Muscle of leg (tissue), 3 donors: ENCODE measurements at regions not wholly inside any gene's neighbourhood (a gene's known extent, or its start where the extent isn't known, plus 50 kb on each side); places are given as distances from the start of the nearest gene placed in this dataset.

Experiments used
- DNase-seq: peaks from one replicate; pipeline ENCODE4 v3.0.0; 2013
- H3K27ac ChIP-seq: one replicate; pipeline ENCODE4 v1.5.1; 2013; ENCODE audit warnings: mild to moderate bottlenecking, low read length, control low read depth
- H3K27me3 ChIP-seq: one replicate; pipeline ENCODE4 v1.6.1; 2013; ENCODE audit warnings: low read length; ENCODE audit not compliant: control insufficient read depth, insufficient read depth
- H3K36me3 ChIP-seq: one replicate; pipeline ENCODE4 v1.6.1; 2013; ENCODE audit warnings: low read length; ENCODE audit not compliant: control insufficient read depth, insufficient read depth
- H3K4me1 ChIP-seq: one replicate; pipeline ENCODE4 v1.6.1; 2013; ENCODE audit warnings: low read length; ENCODE audit not compliant: control insufficient read depth, insufficient read depth
- H3K4me3 ChIP-seq: one replicate; pipeline ENCODE4 v1.5.1; 2013; ENCODE audit warnings: low read length, control low read depth
- H3K9me3 ChIP-seq: replicated peaks from 2 replicates; pipeline ENCODE4 v1.6.1; 2013; ENCODE audit warnings: low read depth, low read length; ENCODE audit not compliant: control insufficient read depth
- WGBS: methylation state at CpG from one replicate; pipeline ENCODE4 v1.1.5; 2013; ENCODE audit warnings: missing lambda C conversion rate; ENCODE audit not compliant: insufficient coverage; 5-methylcytosine and 5-hydroxymethylcytosine counted together

DNA sequence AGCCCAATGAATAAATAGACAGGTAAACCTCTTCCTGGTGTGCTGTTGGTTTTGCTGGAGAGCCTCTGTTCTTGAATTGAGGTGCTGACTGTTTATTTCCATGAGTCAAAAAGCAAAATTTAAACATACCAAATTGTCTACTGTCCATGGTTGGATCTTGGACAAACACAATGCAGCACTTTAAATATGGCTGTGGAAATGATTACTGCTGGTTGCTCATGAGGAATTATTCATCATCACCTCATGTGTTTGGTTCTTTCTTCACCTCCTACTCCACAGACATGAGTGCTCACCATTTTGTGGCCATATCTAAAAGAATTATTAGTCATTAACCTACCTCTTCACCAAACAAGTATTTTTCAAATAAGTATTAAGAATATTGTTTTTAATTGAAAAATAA is 85.3 kb upstream of the GALNT5 start:
- H3K27ac ChIP-seq: no peak overlapping the region
- no peak overlapping the region for H3K4me3 ChIP-seq
- no peaks in the 10 kb centered on the region for H3K9me3 ChIP-seq
- H3K4me1 ChIP-seq: no peaks in the 10 kb centered on the region
- no peak for DNase-seq
- H3K27me3 ChIP-seq: no peaks in the 10 kb centered on the region
- no peaks in the 10 kb centered on the region for H3K36me3 ChIP-seq

DNA sequence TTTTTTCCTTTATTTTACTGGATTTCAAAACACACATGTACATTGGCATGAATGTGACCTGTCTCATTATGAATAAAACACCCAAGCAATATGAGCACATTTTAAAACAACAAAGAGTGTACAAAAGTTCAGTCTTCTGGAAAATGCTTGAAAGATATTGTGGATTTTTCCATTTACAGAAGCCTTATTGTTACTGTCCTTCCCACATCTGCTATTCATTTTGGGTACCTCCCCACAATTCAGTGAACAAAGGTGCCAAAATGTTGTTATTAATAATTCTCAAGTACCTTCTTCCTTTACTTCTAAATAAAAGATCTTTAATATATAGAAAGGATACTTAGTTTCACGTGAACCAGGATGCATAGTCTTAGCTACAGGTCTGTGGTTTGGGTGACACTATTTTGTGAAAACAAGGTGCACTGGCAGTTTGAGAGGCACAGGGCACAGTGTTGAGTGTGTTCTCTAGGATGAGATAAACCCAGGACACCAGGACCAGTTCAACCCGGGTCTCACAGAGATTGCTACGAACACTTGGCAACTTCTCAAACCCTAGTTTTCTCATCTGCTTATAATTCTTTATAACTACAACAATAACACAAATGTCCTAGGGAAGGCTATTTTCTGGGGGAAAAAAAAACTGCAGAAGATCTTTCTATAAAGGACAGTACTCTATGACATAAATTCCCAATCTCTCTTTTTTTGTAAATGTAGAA is 84.5 kb upstream of the GALNT5 start:
- H3K4me3 ChIP-seq: no peak overlapping the region
- H3K27me3 ChIP-seq: no peaks in the 10 kb centered on the region
- H3K4me1 ChIP-seq: no peaks in the 10 kb centered on the region
- no peak overlapping the region for H3K27ac ChIP-seq
- H3K9me3 ChIP-seq: no peaks in the 10 kb centered on the region
- H3K36me3 ChIP-seq: no peaks in the 10 kb centered on the region
- DNase-seq: peak; percentile 58
- no CpG with 5 or more reads among the region's 3 CpGs for WGBS

GRCh38 chr2:157173740-157174184 is 83.7 kb upstream of the GALNT5 start:
- Histone ChIP-seq H3K27me3 (no peaks in the 10 kb centered on the region), H3K4me1 (no peaks in the 10 kb centered on the region), H3K4me3 (no peak overlapping the region), H3K9me3 (no peaks in the 10 kb centered on the region), H3K36me3 (no peaks in the 10 kb centered on the region), H3K27ac (no peak overlapping the region)
- no CpG with 5 or more reads among the region's 5 CpGs for WGBS
- peak; percentile 63 for DNase-seq

GRCh38 chr2:157174321-157174720 is 83.2 kb upstream of the GALNT5 start:
- DNase-seq: no peak
- no peak overlapping the region for H3K4me3 ChIP-seq
- H3K4me1 ChIP-seq: no peaks in the 10 kb centered on the region
- 80% methylated on average over 1 of the region's 2 CpGs for WGBS
- H3K36me3 ChIP-seq: no peaks in the 10 kb centered on the region
- no peaks in the 10 kb centered on the region for H3K27me3 ChIP-seq
- no peak overlapping the region for H3K27ac ChIP-seq
- no peaks in the 10 kb centered on the region for H3K9me3 ChIP-seq

DNA sequence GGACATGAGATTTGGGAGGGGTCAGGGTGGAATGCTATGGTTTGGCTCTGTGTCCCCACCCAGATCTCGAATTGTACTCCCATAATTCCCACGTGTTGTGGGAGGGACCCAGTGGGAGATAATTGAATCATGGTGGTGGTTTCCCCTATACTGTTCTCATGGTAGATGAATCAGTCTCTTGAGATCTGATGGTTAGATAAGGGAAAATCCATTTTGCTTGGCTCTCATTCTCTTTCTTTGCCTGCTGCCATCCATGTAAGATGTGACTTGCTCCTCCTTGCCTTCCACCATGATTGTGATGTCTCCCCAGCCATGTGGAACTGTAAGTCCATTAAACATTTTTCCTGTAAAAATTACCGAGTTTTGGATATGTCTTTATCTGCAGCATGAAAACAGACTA is 80.9 kb upstream of the GALNT5 start:
- no peak overlapping the region for H3K27ac ChIP-seq
- no peak for DNase-seq
- H3K36me3 ChIP-seq: no peaks in the 10 kb centered on the region
- WGBS: no CpG with 5 or more reads among the region's 3 CpGs
- H3K4me3 ChIP-seq: no peak overlapping the region
- no peaks in the 10 kb centered on the region for H3K9me3 ChIP-seq
- H3K27me3 ChIP-seq: no peaks in the 10 kb centered on the region
- H3K4me1 ChIP-seq: no peaks in the 10 kb centered on the region

DNA sequence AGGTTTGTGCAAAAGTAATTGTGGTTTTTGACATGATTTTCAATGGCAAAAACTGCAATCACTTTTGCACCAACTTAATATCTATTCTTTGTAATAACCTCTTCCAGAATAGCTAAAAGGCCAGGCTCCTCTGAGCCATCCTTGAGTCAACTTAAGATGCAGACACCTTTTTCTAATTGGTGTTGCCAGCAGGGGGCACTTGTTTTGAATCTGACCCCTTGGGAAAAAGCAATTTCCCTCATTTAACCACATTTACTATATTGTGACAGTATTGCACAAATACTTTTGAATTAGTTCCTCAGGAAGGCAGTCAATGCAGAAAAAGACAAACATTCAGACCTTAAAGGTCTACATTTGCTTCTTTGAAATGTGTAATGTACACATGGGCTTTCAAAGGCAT is 78.6 kb upstream of the GALNT5 start:
- Histone ChIP-seq H3K27ac (no peak overlapping the region), H3K27me3 (no peaks in the 10 kb centered on the region)

GRCh38 chr2:157179324-157180105 is 78.0 kb upstream of the GALNT5 start:
- no peak for DNase-seq

More for the DNA sequence above, 78.6 kb upstream of the GALNT5 start:
- Histone ChIP-seq H3K9me3 (no peaks in the 10 kb centered on the region), H3K4me3 (no peak overlapping the region), H3K4me1 (no peaks in the 10 kb centered on the region), H3K36me3 (no peaks in the 10 kb centered on the region)
- DNase-seq: no peak

GRCh38 chr2:157180359-157180758 is 77.1 kb upstream of the GALNT5 start:
- Histone ChIP-seq H3K36me3 (no peaks in the 10 kb centered on the region), H3K27me3 (no peaks in the 10 kb centered on the region), H3K4me1 (no peaks in the 10 kb centered on the region), H3K9me3 (no peaks in the 10 kb centered on the region), H3K27ac (no peak overlapping the region), H3K4me3 (no peak overlapping the region)
- no CpG with 5 or more reads among the region's 1 CpG for WGBS
- DNase-seq: no peak

More at GRCh38 chr2:157179324-157180105, 78.0 kb upstream of the GALNT5 start:
- no peaks in the 10 kb centered on the region for H3K27me3 ChIP-seq
- no peaks in the 10 kb centered on the region for H3K9me3 ChIP-seq
- H3K27ac ChIP-seq: no peak overlapping the region
- no peaks in the 10 kb centered on the region for H3K4me1 ChIP-seq
- H3K4me3 ChIP-seq: no peak overlapping the region
- no peaks in the 10 kb centered on the region for H3K36me3 ChIP-seq
- WGBS: 66% methylated on average over 2 of the region's 4 CpGs

- no peaks in the 10 kb centered on the region for H3K9me3 ChIP-seq
- H3K36me3 ChIP-seq: no peaks in the 10 kb centered on the region
- DNase-seq: no peak
- H3K4me1 ChIP-seq: no peaks in the 10 kb centered on the region
- H3K27me3 ChIP-seq: no peaks in the 10 kb centered on the region
- no peak overlapping the region for H3K27ac ChIP-seq
- WGBS: no CpG with 5 or more reads among the region's 2 CpGs
- H3K4me3 ChIP-seq: no peak overlapping the region
Observed at GRCh38 chr2:157181234-157181633, 76.3 kb upstream of the GALNT5 start.

DNA sequence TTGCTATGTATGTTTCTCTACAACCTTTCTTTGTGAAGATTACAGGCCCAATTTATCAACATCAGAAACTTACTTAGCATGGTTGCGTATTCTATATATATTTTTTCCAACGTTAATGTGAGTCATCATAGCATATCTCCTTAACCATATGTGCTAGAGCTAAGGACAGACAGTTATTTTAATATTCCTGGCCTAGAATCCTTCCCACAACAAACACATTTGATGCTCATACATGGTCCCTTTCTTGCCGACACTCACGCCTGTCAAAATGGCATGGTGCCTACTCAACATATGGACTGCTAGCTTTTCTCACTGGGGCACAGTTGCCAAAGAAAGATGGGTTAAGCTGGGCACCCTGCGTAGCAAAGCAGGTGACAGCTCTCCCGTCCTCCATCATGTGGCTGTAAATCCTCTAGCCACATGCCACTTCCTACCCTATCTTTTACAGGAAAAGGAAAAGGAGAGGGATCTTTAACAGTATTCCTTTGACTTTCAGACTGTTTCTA is 75.2 kb upstream of the GALNT5 start:
- no peaks in the 10 kb centered on the region for H3K9me3 ChIP-seq
- H3K27ac ChIP-seq: no peak overlapping the region
- WGBS: 60% methylated on average over 4 of the region's 6 CpGs

More for the DNA sequence above, 75.2 kb upstream of the GALNT5 start:
- Histone ChIP-seq H3K36me3 (no peaks in the 10 kb centered on the region), H3K27me3 (no peaks in the 10 kb centered on the region), H3K4me1 (no peaks in the 10 kb centered on the region), H3K4me3 (no peak overlapping the region)
- no peak for DNase-seq
